ENCODE measurements at regions not wholly inside any gene's neighbourhood (a gene's known extent, or its start where the extent isn't known, plus 50 kb on each side); places are given as distances from the start of the nearest gene placed in this dataset.

DNA sequence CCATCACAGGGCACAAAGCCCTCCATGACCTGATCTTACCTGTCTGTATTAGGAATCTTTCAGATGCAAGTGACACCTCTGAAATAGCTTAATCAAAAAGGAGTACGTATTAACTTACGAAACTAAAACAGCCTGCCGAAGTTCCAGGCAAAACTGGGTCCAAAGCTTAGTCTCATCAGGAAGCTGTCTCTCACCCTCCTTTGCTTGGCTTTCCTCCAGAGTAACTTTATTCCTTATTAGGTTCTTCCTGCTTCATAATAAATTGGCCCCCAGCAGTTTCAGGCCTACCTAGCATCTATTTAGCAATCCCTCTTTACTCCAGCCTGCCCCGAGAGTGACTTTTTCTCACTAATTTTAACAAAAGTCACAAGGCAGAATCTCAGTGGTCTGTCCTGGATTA, 58.4 kb upstream of the STK32A start:
- no peaks in the 10 kb centered on the region for H4K20me1 ChIP-seq (replicated peaks; ENCODE audit: control insufficient read depth, extremely low read depth, insufficient read depth, low read length)
- FAIRE-seq (no peak), DNase-seq (ENCODE audit: low read depth, low spot score) (no peak)
- peaks cover 0 to 2% of the 10 kb centered on the region in 2 experiments for H3K27me3 ChIP-seq (ENCODE audit: control insufficient read depth in 2 of 2, insufficient read depth in 2 of 2, low read length in 2 of 2)
- H3K4me3 ChIP-seq (replicated peaks in 1 of 3; ENCODE audit: insufficient read depth in 1 of 3, low read depth in 1 of 3, low read length in 3 of 3), result no peak overlapping the region
- H3K9me3 ChIP-seq (replicated peaks; ENCODE audit: control insufficient read depth, insufficient read depth, low read length), result no peaks in the 10 kb centered on the region
- TF ChIP-seq POLR2A (IDR thresholded peaks at IDR 0.05; ENCODE audit: low read depth, low read length) (no peak), FOS (IDR thresholded peaks at IDR 0.05; ENCODE audit: borderline replicate concordance, insufficient read depth, low read length) (no peak), POLR2AphosphoS5 (IDR thresholded peaks at IDR 0.05; ENCODE audit: insufficient read depth, low read depth, low read length) (no peak), MYC (IDR thresholded peaks at IDR 0.05; ENCODE audit: low read depth, low read length) (no peak), EZH2 (IDR thresholded peaks at IDR 0.05; ENCODE audit: borderline replicate concordance, low read depth, low read length, severe bottlenecking) (no peak), GATA2 (IDR thresholded peaks at IDR 0.05; ENCODE audit: insufficient read depth, insufficient read length, low read depth, low read length) (no peak), JUN (IDR thresholded peaks at IDR 0.05; ENCODE audit: borderline replicate concordance, insufficient read depth, insufficient read length, low read depth) (no peak)
- TF ChIP-seq, protein P1, sequence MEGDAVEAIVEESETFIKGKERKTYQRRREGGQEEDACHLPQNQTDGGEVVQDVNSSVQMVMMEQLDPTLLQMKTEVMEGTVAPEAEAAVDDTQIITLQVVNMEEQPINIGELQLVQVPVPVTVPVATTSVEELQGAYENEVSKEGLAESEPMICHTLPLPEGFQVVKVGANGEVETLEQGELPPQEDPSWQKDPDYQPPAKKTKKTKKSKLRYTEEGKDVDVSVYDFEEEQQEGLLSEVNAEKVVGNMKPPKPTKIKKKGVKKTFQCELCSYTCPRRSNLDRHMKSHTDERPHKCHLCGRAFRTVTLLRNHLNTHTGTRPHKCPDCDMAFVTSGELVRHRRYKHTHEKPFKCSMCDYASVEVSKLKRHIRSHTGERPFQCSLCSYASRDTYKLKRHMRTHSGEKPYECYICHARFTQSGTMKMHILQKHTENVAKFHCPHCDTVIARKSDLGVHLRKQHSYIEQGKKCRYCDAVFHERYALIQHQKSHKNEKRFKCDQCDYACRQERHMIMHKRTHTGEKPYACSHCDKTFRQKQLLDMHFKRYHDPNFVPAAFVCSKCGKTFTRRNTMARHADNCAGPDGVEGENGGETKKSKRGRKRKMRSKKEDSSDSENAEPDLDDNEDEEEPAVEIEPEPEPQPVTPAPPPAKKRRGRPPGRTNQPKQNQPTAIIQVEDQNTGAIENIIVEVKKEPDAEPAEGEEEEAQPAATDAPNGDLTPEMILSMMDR (IDR thresholded peaks at IDR 0.05; ENCODE audit: extremely low read depth in 1 of 2, insufficient read depth in 1 of 2, low read depth in 1 of 2, low read length in 2 of 2), result no peak
- TF ChIP-seq, protein P2, sequence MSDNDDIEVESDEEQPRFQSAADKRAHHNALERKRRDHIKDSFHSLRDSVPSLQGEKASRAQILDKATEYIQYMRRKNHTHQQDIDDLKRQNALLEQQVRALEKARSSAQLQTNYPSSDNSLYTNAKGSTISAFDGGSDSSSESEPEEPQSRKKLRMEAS (IDR thresholded peaks at IDR 0.05; ENCODE audit: insufficient read depth, insufficient read length), result no peak
- H3K27ac ChIP-seq (ENCODE audit: insufficient read depth, low read depth, low read length), result no peak overlapping the region
- no peak overlapping the region for H3K4me2 ChIP-seq (ENCODE audit: insufficient read depth, low read length)
- no peaks in the 10 kb centered on the region for H3K9me1 ChIP-seq (replicated peaks; ENCODE audit: control insufficient read depth, extremely low read depth, insufficient read depth, low read length)
- CTCF ChIA-PET, result interaction anchor here (1.1 to 4.0 kb wide), 2 partner anchors 13 to 210 kb away, joined by 3 to 29 read pairs; no protein-coding TSS in a partner anchor
- intact Hi-C loops (cut with micrococcal nuclease), result no loop called here
- no peak overlapping the region for H3K9ac ChIP-seq (replicated peaks; ENCODE audit: extremely low read depth, insufficient read depth, low read length)
- H3K79me2 ChIP-seq (ENCODE audit: control insufficient read depth, insufficient read depth, low read length), result no peaks in the 10 kb centered on the region
- POLR2A ChIA-PET, result no interaction called here
- dilution Hi-C loops (cut with MboI; ENCODE audit: extremely low pct_ligation_motif_present, low sequenced_read_pairs), result no loop called here
- no TSS peak for BruUV-seq (replicated peaks)
- H3K4me1 ChIP-seq (ENCODE audit: control insufficient read depth, extremely low read depth, insufficient read depth, low read length), result no peaks in the 10 kb centered on the region
- H3K36me3 ChIP-seq (ENCODE audit: control insufficient read depth in 2 of 2, extremely low read depth in 1 of 2, insufficient read depth in 2 of 2, low read length in 2 of 2), result no peaks in the 10 kb centered on the region
- H2AFZ ChIP-seq (ENCODE audit: low read depth, low read length), result no peak overlapping the region

Measured in endothelial cell of umbilical vein (primary cell).